SJSA1 (cell line): ENCODE measurements at regions not wholly inside any gene's neighbourhood (a gene's known extent, or its start where the extent isn't known, plus 50 kb on each side); places are given as distances from the start of the nearest gene placed in this dataset.
A peak's percentile ranks its signal among the peaks of the same experiment; 100 is the strongest.
"Not testable (repeated sequence)": the region's sequence is repeated elsewhere in the genome, so short reads cannot be mapped to it uniquely, and the experiment has no call there.

Source experiments
- DNase-seq, 2 experiments: peaks; one replicate each; pipeline ENCODE4 v3.0.0-alpha.2; 2015 to 2020; ENCODE audit warnings: low spot score in 2 of 2, low read depth in 1 of 2
- H3K27ac ChIP-seq: fragments of 250-450 bp; sonication (Bioruptor Pico); 2 replicates; pipeline ENCODE4 v1.5.1; 2020; ENCODE audit warnings: mild to moderate bottlenecking, moderate library complexity
- H3K27me3 ChIP-seq: fragments of 250-450 bp; sonication (Bioruptor Pico); replicated peaks from 2 replicates; pipeline ENCODE4 v1.5.1; 2020; ENCODE audit warnings: mild to moderate bottlenecking, moderate library complexity
- H3K36me3 ChIP-seq: fragments of 250-450 bp; sonication (Bioruptor Pico); 2 replicates; pipeline ENCODE4 v1.5.1; 2020; ENCODE audit warnings: mild to moderate bottlenecking
- H3K4me1 ChIP-seq: fragments of 250-450 bp; sonication (Bioruptor Pico); replicated peaks from 2 replicates; pipeline ENCODE4 v1.6.1; 2021; ENCODE audit warnings: mild to moderate bottlenecking
- H3K4me3 ChIP-seq: fragments of 250-450 bp; sonication (Bioruptor Pico); 2 replicates; pipeline ENCODE4 v1.5.1; 2020; ENCODE audit warnings: mild to moderate bottlenecking
- H3K9me3 ChIP-seq: fragments of 250-450 bp; sonication (Bioruptor Pico); replicated peaks from 2 replicates; pipeline ENCODE4 v1.5.1; 2020; ENCODE audit warnings: mild to moderate bottlenecking

GRCh38 chr18:1785980-1786379 is 785.3 kb downstream of the METTL4 start:
- not testable (repeated sequence) for H3K36me3 ChIP-seq, H3K4me1 ChIP-seq, H3K9me3 ChIP-seq, H3K27me3 ChIP-seq, H3K4me3 ChIP-seq, H3K27ac ChIP-seq, DNase-seq

DNA sequence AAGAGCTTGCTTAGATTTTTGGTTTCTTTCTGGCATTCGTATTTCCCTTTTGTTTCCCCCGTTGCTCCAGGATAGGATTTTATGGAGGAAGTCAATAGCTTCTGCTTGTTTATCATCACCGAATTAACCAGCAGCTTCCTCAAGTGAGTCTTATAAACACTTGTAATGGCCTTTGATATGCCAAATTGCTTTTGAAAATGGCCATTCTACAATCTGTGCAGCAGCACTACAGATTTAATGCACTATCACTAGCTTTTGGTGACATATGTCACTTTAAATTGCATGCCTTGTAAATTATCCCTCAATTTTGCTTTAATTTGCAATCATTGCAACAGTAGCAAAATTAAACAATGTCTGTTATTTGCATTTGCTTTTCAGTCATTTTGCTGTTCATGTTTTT is 774.7 kb downstream of the METTL4 start:
- Histone ChIP-seq H3K4me3 (no peak overlapping the region), H3K27ac (no peak overlapping the region), H3K4me1 (no peaks in the 10 kb centered on the region), H3K27me3 (no peaks in the 10 kb centered on the region), H3K9me3 (no peaks in the 10 kb centered on the region), H3K36me3 (no peaks in the 10 kb centered on the region)
- no peak for DNase-seq

GRCh38 chr18:1797235-1797634 is 774.1 kb downstream of the METTL4 start:
- Histone ChIP-seq H3K27me3 (no peaks in the 10 kb centered on the region), H3K4me1 (no peaks in the 10 kb centered on the region), H3K27ac (no peak overlapping the region), H3K4me3 (no peak overlapping the region), H3K36me3 (no peaks in the 10 kb centered on the region), H3K9me3 (no peaks in the 10 kb centered on the region)
- no peak for DNase-seq

DNA sequence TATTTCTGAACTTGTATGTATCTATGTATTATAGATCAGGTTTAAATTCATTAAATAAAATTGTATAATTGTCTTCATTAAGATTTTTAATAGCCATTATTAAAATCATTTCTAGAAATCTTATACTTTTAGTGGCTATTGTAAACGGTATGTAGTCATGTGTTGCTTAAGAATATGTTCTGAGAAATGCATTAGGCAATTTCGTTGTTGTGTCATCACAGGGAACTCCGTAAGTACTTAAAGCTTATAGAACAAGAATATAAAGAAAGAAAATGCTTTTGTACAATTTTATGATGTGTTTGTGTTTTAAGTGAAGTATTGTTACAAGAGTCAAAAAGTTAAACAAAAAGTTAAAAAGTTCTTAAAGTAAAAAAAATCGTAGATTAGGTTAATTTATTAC is 765.8 kb downstream of the METTL4 start:
- no peak overlapping the region for H3K27ac ChIP-seq

GRCh38 chr18:1806884-1807615 is 764.3 kb downstream of the METTL4 start:
- Histone ChIP-seq H3K9me3 (no peaks in the 10 kb centered on the region), H3K27ac (no peak overlapping the region), H3K4me3 (no peak overlapping the region), H3K27me3 (no peaks in the 10 kb centered on the region), H3K4me1 (no peaks in the 10 kb centered on the region), H3K36me3 (no peaks in the 10 kb centered on the region)
- no peak for DNase-seq

More for the DNA sequence above, 765.8 kb downstream of the METTL4 start:
- no peaks in the 10 kb centered on the region for H3K4me1 ChIP-seq
- H3K27me3 ChIP-seq = no peaks in the 10 kb centered on the region
- H3K9me3 ChIP-seq = no peaks in the 10 kb centered on the region
- no peak overlapping the region for H3K4me3 ChIP-seq
- no peak for DNase-seq
- no peaks in the 10 kb centered on the region for H3K36me3 ChIP-seq

- Histone ChIP-seq H3K27me3 (no peaks in the 10 kb centered on the region; the same call in 1 of the 2 replicates), H3K36me3 (no peaks in the 10 kb centered on the region), H3K4me3 (no peak overlapping the region), H3K27ac (no peak overlapping the region), H3K4me1 (no peaks in the 10 kb centered on the region), H3K9me3 (no peaks in the 10 kb centered on the region)
- no peak for DNase-seq
These were observed 760.0 kb downstream of the METTL4 start for GRCh38 chr18:1811282-1811681.

GRCh38 chr18:1825296-1825695 is 746.0 kb downstream of the METTL4 start:
- no peak for DNase-seq
- H3K4me1 ChIP-seq = no peaks in the 10 kb centered on the region
- no peaks in the 10 kb centered on the region for H3K36me3 ChIP-seq
- H3K9me3 ChIP-seq = no peaks in the 10 kb centered on the region
- no peak overlapping the region for H3K27ac ChIP-seq
- no peaks in the 10 kb centered on the region for H3K27me3 ChIP-seq
- H3K4me3 ChIP-seq = no peak overlapping the region

DNA sequence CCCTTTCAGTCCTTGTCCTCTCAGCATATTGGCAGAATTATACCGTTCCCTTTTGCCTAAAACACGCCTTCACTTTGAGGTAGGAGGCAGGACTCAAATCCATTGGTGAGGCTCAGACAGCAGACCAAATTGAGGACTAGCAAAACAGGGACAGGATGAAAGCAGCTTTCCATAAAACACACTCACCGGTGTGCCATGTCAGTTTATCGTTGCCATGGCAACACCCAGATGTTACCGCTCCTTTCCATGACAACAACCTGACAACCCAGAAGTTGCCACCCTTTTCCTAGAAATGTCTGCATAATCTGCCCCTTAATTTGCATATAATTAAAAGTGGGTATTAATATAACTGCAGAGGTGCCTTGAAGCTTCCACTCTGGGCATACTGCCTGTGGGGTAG is 730.4 kb downstream of the METTL4 start:
- Histone ChIP-seq H3K4me1 (no peaks in the 10 kb centered on the region), H3K27me3 (no peaks in the 10 kb centered on the region), H3K27ac (no peak overlapping the region), H3K9me3 (no peaks in the 10 kb centered on the region), H3K36me3 (no peaks in the 10 kb centered on the region), H3K4me3 (no peak overlapping the region)
- no peak for DNase-seq

DNA sequence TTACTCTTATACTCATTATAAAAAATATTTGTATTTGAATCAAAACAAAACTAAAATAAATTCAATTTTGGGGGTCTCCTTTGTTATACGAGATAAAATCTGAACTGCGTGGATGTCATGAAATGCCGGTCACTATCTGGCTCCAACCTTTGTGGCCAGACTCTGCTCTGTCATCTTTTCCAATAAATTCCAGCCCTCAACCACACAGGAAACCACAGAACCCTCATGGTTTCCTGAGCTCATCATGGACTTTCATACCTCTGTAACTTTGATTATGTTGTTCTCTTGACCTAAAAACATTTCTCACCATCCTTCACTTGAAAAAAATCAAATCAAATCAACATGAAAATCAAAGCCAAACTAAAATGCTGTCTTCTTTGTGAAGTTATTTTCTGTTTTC is 724.7 kb downstream of the METTL4 start:
- Histone ChIP-seq H3K36me3 (no peaks in the 10 kb centered on the region), H3K9me3 (no peaks in the 10 kb centered on the region), H3K27me3 (no peaks in the 10 kb centered on the region), H3K4me3 (no peak overlapping the region), H3K27ac (no peak overlapping the region), H3K4me1 (peaks cover 7% of the 10 kb centered on the region)
- DNase-seq = peak in 1 of 2 experiments; percentile 34

DNA sequence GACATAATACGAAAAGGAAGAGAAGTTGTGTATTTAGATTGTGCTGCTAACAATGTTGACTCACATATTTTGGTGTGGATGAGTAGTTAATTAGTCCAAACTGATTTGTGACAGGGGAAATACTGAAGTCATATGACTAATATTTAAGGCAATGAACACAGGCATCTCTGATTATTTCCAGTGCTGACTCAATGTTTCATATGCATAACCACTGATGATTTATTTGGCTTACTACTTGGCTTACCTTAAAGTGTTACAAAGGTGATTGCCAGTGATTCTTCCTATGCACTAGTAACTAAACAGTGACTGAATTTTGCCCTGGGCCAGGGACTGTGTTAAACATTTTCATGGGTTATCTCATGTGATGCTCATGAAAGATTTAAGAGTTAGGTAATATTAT is 722.6 kb downstream of the METTL4 start:
- Histone ChIP-seq H3K9me3 (no peaks in the 10 kb centered on the region), H3K36me3 (no peaks in the 10 kb centered on the region), H3K4me3 (no peak overlapping the region), H3K27me3 (no peaks in the 10 kb centered on the region), H3K27ac (no peak overlapping the region), H3K4me1 (peaks cover 7% of the 10 kb centered on the region)
- DNase-seq = no peak

DNA sequence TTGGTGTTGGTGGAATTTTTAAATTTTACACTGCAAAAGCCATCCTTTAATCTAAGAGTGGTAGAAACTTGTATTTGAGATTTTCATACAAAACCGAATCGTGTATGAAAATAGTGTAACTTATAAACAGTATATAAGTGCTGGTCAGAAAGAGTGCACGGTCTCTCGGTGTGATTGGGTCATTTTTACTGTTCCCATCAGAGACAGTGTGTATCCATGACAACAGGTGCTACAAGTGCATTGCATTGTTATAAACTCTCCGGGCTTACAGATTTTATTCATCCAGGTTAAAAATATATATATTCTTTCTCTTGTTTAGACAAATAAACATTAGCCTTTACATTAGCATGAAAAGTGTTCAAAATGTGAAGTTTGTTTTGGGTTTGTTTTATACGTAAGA is 721.9 kb downstream of the METTL4 start:
- Histone ChIP-seq H3K4me1 (peaks cover 7% of the 10 kb centered on the region), H3K9me3 (no peaks in the 10 kb centered on the region), H3K4me3 (no peak overlapping the region), H3K36me3 (no peaks in the 10 kb centered on the region), H3K27me3 (no peaks in the 10 kb centered on the region), H3K27ac (no peak overlapping the region)
- DNase-seq = no peak

DNA sequence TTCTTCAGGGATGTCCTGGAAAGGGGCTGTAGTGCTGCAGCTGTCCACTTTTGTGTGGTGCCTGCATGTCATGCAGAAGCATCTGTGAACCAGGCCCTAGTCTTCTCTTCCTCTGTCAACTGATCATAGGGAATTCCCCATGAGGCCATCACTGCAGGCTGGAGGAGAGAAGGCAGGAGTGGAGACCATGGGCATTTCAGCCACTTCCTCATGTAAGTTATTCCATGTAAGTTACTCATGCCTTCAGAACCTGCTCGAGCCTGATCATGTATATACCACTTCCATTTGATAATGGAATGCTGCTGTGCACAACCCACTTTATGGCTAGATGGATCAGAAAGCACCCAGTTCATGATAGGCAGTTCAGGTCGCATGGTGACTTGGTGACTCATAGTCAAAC is 714.0 kb downstream of the METTL4 start:
- H3K9me3 ChIP-seq, H3K27me3 ChIP-seq, H3K4me1 ChIP-seq, H3K4me3 ChIP-seq, H3K36me3 ChIP-seq, H3K27ac ChIP-seq, DNase-seq: not testable (repeated sequence)

DNA sequence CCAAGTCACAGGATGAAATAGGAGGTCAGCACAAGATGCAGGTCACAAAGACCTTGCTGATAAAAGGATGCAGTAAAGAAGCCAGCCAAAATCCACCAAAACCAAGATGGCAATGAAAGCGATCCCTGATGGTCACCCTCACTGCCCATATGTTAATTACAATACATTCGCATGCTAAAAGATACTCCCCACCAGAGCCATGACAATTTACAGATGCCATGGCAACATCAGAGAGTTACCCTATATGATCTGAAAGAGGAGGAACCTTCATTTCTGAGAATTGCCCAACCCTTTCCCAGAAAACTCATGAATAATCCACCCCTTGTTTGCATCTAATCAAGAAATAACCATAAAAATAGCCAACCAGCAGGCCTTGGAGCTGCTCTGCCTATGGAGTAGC is 709.8 kb downstream of the METTL4 start:
- Histone ChIP-seq H3K27ac (no peak overlapping the region), H3K36me3 (no peaks in the 10 kb centered on the region), H3K4me3 (no peak overlapping the region), H3K9me3 (no peaks in the 10 kb centered on the region), H3K27me3 (no peaks in the 10 kb centered on the region), H3K4me1 (no peaks in the 10 kb centered on the region)
- DNase-seq = no peak

GRCh38 chr18:1865869-1866268 is 705.4 kb downstream of the METTL4 start:
- no peaks in the 10 kb centered on the region for H3K9me3 ChIP-seq
- H3K27me3 ChIP-seq = no peaks in the 10 kb centered on the region
- no peak overlapping the region for H3K27ac ChIP-seq
- H3K4me3 ChIP-seq = no peak overlapping the region
- no peaks in the 10 kb centered on the region for H3K36me3 ChIP-seq
- H3K4me1 ChIP-seq = no peaks in the 10 kb centered on the region
- no peak for DNase-seq

- Histone ChIP-seq H3K9me3 (no peaks in the 10 kb centered on the region), H3K36me3 (no peaks in the 10 kb centered on the region), H3K27ac (no peak overlapping the region), H3K4me1 (no peaks in the 10 kb centered on the region), H3K4me3 (no peak overlapping the region), H3K27me3 (no peaks in the 10 kb centered on the region)
- no peak for DNase-seq
These were observed 699.0 kb downstream of the METTL4 start for GRCh38 chr18:1872274-1872673.
